DOHH2 (cell line): ENCODE measurements at regions not wholly inside any gene's neighbourhood (a gene's known extent, or its start where the extent isn't known, plus 50 kb on each side); places are given as distances from the start of the nearest gene placed in this dataset.

Source experiments
- CTCF ChIP-seq: fragments of 200-600 bp; sonication (generic); IDR thresholded peaks from one replicate; pipeline ENCODE4 v1.5.1; 2014; ENCODE audit warnings: antibody characterized with exemption, mild to moderate bottlenecking, low read depth, low read length; ENCODE audit not compliant: poor library complexity, severe bottlenecking
- EZH2phosphoT487 ChIP-seq: fragments of 200-600 bp; sonication (generic); IDR thresholded peaks from 2 replicates; pipeline ENCODE4 v1.6.1; 2017; ENCODE audit warnings: borderline replicate concordance, mild to moderate bottlenecking, antibody characterized with exemption, low read length, moderate library complexity, mixed read lengths

GRCh38 chr1:81511281-81511680 is 289.5 kb upstream of the ADGRL2 start:
- TF ChIP-seq CTCF (no peak), EZH2phosphoT487 (no peak)
